Retinal pigment epithelial cell (primary cell): ENCODE measurements at regions not wholly inside any gene's neighbourhood (a gene's known extent, or its start where the extent isn't known, plus 50 kb on each side); places are given as distances from the start of the nearest gene placed in this dataset.

Experiments used
- DNase-seq: peaks from one replicate; pipeline ENCODE4 v3.0.0-alpha.2; 2010; ENCODE audit warnings: low read depth
- H3K4me3 ChIP-seq: 2 replicates; pipeline ENCODE4 v1.5.1; 2011; ENCODE audit warnings: mild to moderate bottlenecking, low read length, control low read depth, moderate library complexity
- TF ChIP-seq, protein P1 (sequence below): conservative IDR thresholded peaks from 2 replicates; pipeline ENCODE4 v1.5.1; 2011; ENCODE audit warnings: low read depth, low read length, control low read depth, inconsistent platforms

GRCh38 chr2:164420787-164421186, 200.5 kb downstream of the GRB14 start:
- TF ChIP-seq, protein P1, sequence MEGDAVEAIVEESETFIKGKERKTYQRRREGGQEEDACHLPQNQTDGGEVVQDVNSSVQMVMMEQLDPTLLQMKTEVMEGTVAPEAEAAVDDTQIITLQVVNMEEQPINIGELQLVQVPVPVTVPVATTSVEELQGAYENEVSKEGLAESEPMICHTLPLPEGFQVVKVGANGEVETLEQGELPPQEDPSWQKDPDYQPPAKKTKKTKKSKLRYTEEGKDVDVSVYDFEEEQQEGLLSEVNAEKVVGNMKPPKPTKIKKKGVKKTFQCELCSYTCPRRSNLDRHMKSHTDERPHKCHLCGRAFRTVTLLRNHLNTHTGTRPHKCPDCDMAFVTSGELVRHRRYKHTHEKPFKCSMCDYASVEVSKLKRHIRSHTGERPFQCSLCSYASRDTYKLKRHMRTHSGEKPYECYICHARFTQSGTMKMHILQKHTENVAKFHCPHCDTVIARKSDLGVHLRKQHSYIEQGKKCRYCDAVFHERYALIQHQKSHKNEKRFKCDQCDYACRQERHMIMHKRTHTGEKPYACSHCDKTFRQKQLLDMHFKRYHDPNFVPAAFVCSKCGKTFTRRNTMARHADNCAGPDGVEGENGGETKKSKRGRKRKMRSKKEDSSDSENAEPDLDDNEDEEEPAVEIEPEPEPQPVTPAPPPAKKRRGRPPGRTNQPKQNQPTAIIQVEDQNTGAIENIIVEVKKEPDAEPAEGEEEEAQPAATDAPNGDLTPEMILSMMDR, result no peak

GRCh38 chr2:164412831-164413230, 208.5 kb downstream of the GRB14 start:
- no peak for DNase-seq
- H3K4me3 ChIP-seq, result no peak overlapping the region

More at GRCh38 chr2:164420787-164421186, 200.5 kb downstream of the GRB14 start:
- no peak for DNase-seq
- H3K4me3 ChIP-seq, result no peak overlapping the region

GRCh38 chr2:164389411-164389810, 231.9 kb downstream of the GRB14 start:
- DNase-seq, result peak; percentile 63
- no peak overlapping the region for H3K4me3 ChIP-seq
- TF ChIP-seq, protein P1, result no peak

More at GRCh38 chr2:164412831-164413230, 208.5 kb downstream of the GRB14 start:
- TF ChIP-seq, protein P1, result no peak

DNA sequence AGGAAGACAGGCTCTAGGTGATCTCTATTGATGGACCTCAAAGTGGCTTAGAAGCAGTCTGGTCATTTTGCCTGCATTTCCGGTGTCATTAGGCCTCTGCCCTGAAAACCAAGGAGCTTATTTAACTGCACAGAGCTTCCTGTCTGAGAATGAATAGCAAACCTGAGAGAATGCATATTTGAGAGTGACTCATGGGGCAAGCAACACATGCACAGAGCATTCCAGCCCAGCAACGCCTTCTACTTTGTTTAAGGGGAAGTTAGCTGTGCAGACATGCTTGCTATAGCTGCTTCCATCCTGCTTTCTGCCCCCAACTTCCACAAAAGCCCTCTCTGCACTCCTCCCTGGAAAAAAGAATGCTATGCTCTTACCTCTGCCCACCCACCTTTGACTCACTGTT, 232.8 kb downstream of the GRB14 start:
- DNase-seq, result peak; percentile 87
- H3K4me3 ChIP-seq, result peak overlapping the region; percentile 22
- TF ChIP-seq, protein P1, result no peak

DNA sequence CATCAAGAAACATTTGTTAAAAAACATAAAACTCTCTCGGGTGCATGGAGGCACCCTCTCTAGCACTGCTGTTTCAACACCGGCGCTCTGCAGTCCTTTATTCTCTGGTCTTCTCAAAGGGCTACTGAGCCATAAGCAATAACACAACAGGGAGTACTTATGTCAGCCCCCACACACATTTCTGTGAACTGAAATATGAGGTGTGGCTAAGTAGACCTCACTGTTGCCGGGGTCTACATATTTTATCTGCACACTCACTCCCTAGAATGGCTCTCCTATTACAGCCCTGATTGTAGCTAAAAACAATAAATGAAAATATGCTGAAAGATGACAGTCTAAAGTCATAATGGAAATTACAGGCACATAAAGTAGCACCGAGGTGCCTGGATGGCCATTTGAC, 235.1 kb downstream of the GRB14 start:
- no peak for DNase-seq
- TF ChIP-seq, protein P1, result no peak
- no peak overlapping the region for H3K4me3 ChIP-seq

DNA sequence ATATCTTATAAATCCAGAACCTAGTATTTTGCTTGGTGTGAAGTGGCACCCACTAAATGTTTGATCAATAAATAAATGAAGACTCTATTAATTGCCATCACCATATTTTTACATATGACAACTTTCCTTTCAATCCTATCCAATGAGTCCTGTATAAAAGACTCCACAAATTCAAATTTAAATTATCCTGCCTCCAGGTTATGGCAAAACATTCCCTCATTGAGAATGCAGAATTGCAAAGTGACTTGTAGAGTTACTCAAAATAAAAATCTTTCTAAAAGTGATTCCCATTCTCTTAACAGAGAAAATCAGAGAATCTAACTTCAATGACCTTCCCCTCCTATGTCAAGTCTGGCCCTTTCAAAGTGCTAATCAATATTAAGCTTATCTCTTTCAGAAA, 236.8 kb downstream of the GRB14 start:
- no peak for DNase-seq
- TF ChIP-seq, protein P1, result no peak
- H3K4me3 ChIP-seq, result no peak overlapping the region

- H3K4me3 ChIP-seq, result no peak overlapping the region
- TF ChIP-seq, protein P1, result no peak
- no peak for DNase-seq
Measured at GRCh38 chr2:164371916-164372315, 249.4 kb downstream of the GRB14 start.
